C4-2B (cell line): ENCODE measurements at regions not wholly inside any gene's neighbourhood (a gene's known extent, or its start where the extent isn't known, plus 50 kb on each side); places are given as distances from the start of the nearest gene placed in this dataset.

Experiments used
- CTCF ChIP-seq: fragments of 450-650 bp; conservative IDR thresholded peaks from 2 replicates; pipeline ENCODE4 v1.5.1; 2017; ENCODE audit warnings: mild to moderate bottlenecking
- ZFX ChIP-seq: fragments of 450-650 bp; IDR thresholded peaks from 2 replicates; pipeline ENCODE4 v1.6.1; 2017

GRCh38 chr5:110354915-110355644 is 371.4 kb downstream of the TMEM232 start:
- TF ChIP-seq CTCF: no peak
- no peak for TF ChIP-seq ZFX
